NCI-H146 (cell line): ENCODE measurements at regions not wholly inside any gene's neighbourhood (a gene's known extent, or its start where the extent isn't known, plus 50 kb on each side); places are given as distances from the start of the nearest gene placed in this dataset.

ENCODE experiments used
- DNase-seq: peaks from one replicate; lab custom pipeline; 2025; lab: John Stamatoyannopoulos, UW

- DNase-seq: no peak
Measured at GRCh38 chr1:4088676-4089075, 188.6 kb upstream of the C1orf174 start.

- DNase-seq: no peak
Measured at GRCh38 chr1:4089421-4090175, 189.5 kb upstream of the C1orf174 start.

GRCh38 chr1:4090556-4090955, 190.5 kb upstream of the C1orf174 start:
- DNase-seq: no peak

GRCh38 chr1:4090976-4091660, 191.0 kb upstream of the C1orf174 start:
- DNase-seq: no peak

GRCh38 chr1:4091996-4092395, 191.9 kb upstream of the C1orf174 start:
- no peak for DNase-seq

- DNase-seq: no peak
Measured at GRCh38 chr1:4093856-4094565, 193.9 kb upstream of the C1orf174 start.

- no peak for DNase-seq
Measured at GRCh38 chr1:4095433-4095971, 195.4 kb upstream of the C1orf174 start.

- DNase-seq: no peak
Measured at GRCh38 chr1:4101459-4102161, 201.5 kb upstream of the C1orf174 start.

- no peak for DNase-seq
Measured at GRCh38 chr1:4105300-4105880, 205.3 kb upstream of the C1orf174 start.

GRCh38 chr1:4106731-4107130, 206.7 kb upstream of the C1orf174 start:
- DNase-seq: no peak

GRCh38 chr1:4107291-4107690, 207.2 kb upstream of the C1orf174 start:
- no peak for DNase-seq

GRCh38 chr1:4108331-4108730, 208.3 kb upstream of the C1orf174 start:
- DNase-seq: peak; percentile 30

- DNase-seq: no peak
Measured at GRCh38 chr1:4108758-4109627, 208.9 kb upstream of the C1orf174 start.

- no peak for DNase-seq
Measured at GRCh38 chr1:4109628-4109940, 209.5 kb upstream of the C1orf174 start.

- no peak for DNase-seq
Measured at GRCh38 chr1:4110888-4111287, 210.8 kb upstream of the C1orf174 start.

GRCh38 chr1:4113897-4114296, 213.8 kb upstream of the C1orf174 start:
- no peak for DNase-seq

GRCh38 chr1:4115191-4115900, 215.3 kb upstream of the C1orf174 start:
- no peak for DNase-seq

- no peak for DNase-seq
Measured at GRCh38 chr1:4117196-4117595, 217.1 kb upstream of the C1orf174 start.

GRCh38 chr1:4118746-4119515, 218.9 kb upstream of the C1orf174 start:
- no peak for DNase-seq
